Smooth muscle cell (in vitro differentiated cells): ENCODE measurements at regions not wholly inside any gene's neighbourhood (a gene's known extent, or its start where the extent isn't known, plus 50 kb on each side); places are given as distances from the start of the nearest gene placed in this dataset.

Source experiments
- DNase-seq: peaks from one replicate; lab custom pipeline; 2025; ENCODE audit not compliant: unreplicated experiment; lab: John Stamatoyannopoulos, UW
- H2AFZ ChIP-seq: fragments of 200-600 bp; sonication (generic); 2 replicates; pipeline ENCODE4 v1.6.0; 2016; ENCODE audit warnings: antibody characterized with exemption, low read depth, mild to moderate bottlenecking
- H3F3A ChIP-seq: fragments of 200-600 bp; sonication (generic); 2 replicates; pipeline ENCODE4 v1.6.0; 2017; ENCODE audit warnings: antibody characterized with exemption, low read depth
- H3K27ac ChIP-seq: fragments of 200-600 bp; sonication (generic); 2 replicates; pipeline ENCODE4 v1.5.1; 2016; ENCODE audit warnings: low read depth, mild to moderate bottlenecking
- H3K27me3 ChIP-seq: fragments of 200-600 bp; sonication (generic); 2 replicates; pipeline ENCODE4 v1.6.1; 2016; ENCODE audit warnings: low read depth, mild to moderate bottlenecking
- H3K36me3 ChIP-seq: fragments of 200-600 bp; sonication (generic); 2 replicates; pipeline ENCODE4 v1.5.1; 2016; ENCODE audit warnings: low read depth
- H3K4me1 ChIP-seq: fragments of 200-600 bp; sonication (generic); 2 replicates; pipeline ENCODE4 v1.5.1; 2016; ENCODE audit warnings: low read depth
- H3K4me2 ChIP-seq: fragments of 200-600 bp; sonication (generic); 2 replicates; pipeline ENCODE4 v1.6.0; 2016; ENCODE audit warnings: mild to moderate bottlenecking
- H3K4me3 ChIP-seq: fragments of 200-600 bp; sonication (generic); 2 replicates; pipeline ENCODE4 v1.5.1; 2016; ENCODE audit warnings: mild to moderate bottlenecking
- H3K79me2 ChIP-seq: fragments of 200-600 bp; sonication (generic); 2 replicates; pipeline ENCODE4 v1.6.0; 2016; ENCODE audit warnings: low read depth, mild to moderate bottlenecking
- H3K9ac ChIP-seq: fragments of 200-600 bp; sonication (generic); 2 replicates; pipeline ENCODE4 v1.6.0; 2016; ENCODE audit warnings: low read depth
- H3K9me3 ChIP-seq: fragments of 200-600 bp; sonication (generic); replicated peaks from 2 replicates; pipeline ENCODE4 v1.5.1; 2016; ENCODE audit warnings: low read depth
- H4K20me1 ChIP-seq: fragments of 200-600 bp; sonication (generic); 2 replicates; pipeline ENCODE4 v1.6.0; 2016; ENCODE audit warnings: low read depth
- WGBS: methylation state at CpG from one replicate; pipeline ENCODE4 v1.1.7; 2016; ENCODE audit warnings: low lambda C conversion rate; 5-methylcytosine and 5-hydroxymethylcytosine counted together
- TF ChIP-seq, protein P1 (sequence below): fragments of 200-600 bp; sonication (generic); IDR thresholded peaks from 2 replicates; pipeline ENCODE4 v1.5.1; 2017; ENCODE audit warnings: borderline replicate concordance, mild to moderate bottlenecking, antibody characterized with exemption; ENCODE audit not compliant: insufficient read depth, poor library complexity, severe bottlenecking

- Histone ChIP-seq H2AFZ (no peak overlapping the region), H3K79me2 (no peaks in the 10 kb centered on the region)
- TF ChIP-seq, protein P1, sequence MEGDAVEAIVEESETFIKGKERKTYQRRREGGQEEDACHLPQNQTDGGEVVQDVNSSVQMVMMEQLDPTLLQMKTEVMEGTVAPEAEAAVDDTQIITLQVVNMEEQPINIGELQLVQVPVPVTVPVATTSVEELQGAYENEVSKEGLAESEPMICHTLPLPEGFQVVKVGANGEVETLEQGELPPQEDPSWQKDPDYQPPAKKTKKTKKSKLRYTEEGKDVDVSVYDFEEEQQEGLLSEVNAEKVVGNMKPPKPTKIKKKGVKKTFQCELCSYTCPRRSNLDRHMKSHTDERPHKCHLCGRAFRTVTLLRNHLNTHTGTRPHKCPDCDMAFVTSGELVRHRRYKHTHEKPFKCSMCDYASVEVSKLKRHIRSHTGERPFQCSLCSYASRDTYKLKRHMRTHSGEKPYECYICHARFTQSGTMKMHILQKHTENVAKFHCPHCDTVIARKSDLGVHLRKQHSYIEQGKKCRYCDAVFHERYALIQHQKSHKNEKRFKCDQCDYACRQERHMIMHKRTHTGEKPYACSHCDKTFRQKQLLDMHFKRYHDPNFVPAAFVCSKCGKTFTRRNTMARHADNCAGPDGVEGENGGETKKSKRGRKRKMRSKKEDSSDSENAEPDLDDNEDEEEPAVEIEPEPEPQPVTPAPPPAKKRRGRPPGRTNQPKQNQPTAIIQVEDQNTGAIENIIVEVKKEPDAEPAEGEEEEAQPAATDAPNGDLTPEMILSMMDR, result no peak
These were observed 96.6 kb downstream of the SOCS6 start for GRCh38 chr18:70385474-70385873.

DNA sequence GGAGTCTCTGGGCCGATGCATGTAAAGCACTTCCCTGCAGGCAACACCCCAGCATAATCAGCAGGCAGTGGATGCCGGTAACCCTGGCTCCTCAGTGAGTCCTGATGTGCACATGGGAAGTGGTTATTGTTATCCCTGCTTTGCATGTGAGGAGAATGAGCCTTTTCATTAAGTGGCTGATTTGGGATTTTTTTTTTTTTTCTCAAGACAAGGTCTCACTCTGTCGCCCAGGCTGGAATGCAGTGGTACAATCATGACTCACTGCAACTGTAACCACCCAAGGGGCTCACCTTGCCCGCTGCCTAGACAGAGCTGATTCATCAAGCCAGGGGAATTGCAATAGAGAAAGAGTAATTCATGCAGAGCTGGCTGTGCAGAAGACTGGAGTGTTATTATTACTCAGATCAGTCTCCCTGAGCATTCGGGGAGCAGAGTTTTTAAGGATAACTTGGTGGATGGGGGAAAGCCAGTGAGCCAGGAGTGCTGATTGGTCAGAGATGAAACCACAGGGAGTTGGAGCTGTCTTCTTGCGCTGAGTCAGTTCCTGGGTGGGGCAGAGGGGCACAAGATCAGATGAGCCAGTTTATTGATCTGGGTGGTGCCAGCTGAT is 95.4 kb downstream of the SOCS6 start:
- Histone ChIP-seq H3K27me3 (no peaks in the 10 kb centered on the region), H3K9me3 (no peaks in the 10 kb centered on the region), H3K27ac (peak overlapping the region; percentile 87), H3K4me1 (no peaks in the 10 kb centered on the region), H4K20me1 (no peaks in the 10 kb centered on the region), H3K4me3 (no peak overlapping the region), H3K79me2 (no peaks in the 10 kb centered on the region), H3F3A (peaks cover 9% of the 10 kb centered on the region), H3K9ac (peak overlapping the region; percentile 0), H2AFZ (peak overlapping the region; percentile 1), H3K36me3 (no peaks in the 10 kb centered on the region), H3K4me2 (peak overlapping the region; percentile 39)
- DNase-seq, result no peak
- 32% methylated on average over 6 of the region's 6 CpGs for WGBS
- TF ChIP-seq, protein P1, result no peak

More at GRCh38 chr18:70385474-70385873, 96.6 kb downstream of the SOCS6 start:
- Histone ChIP-seq H3K36me3 (no peaks in the 10 kb centered on the region), H3K4me3 (no peak overlapping the region), H4K20me1 (no peaks in the 10 kb centered on the region), H3F3A (peaks cover 9% of the 10 kb centered on the region), H3K27me3 (no peaks in the 10 kb centered on the region), H3K9ac (peak overlapping the region; percentile 0), H3K27ac (peak overlapping the region; percentile 87), H3K4me2 (no peak overlapping the region), H3K9me3 (no peaks in the 10 kb centered on the region), H3K4me1 (no peaks in the 10 kb centered on the region)
- no peak for DNase-seq

- Histone ChIP-seq H4K20me1 (no peaks in the 10 kb centered on the region), H3K4me1 (no peaks in the 10 kb centered on the region), H2AFZ (no peak overlapping the region), H3K9me3 (no peaks in the 10 kb centered on the region), H3K36me3 (no peaks in the 10 kb centered on the region), H3K4me2 (no peak overlapping the region), H3K27ac (no peak overlapping the region), H3K79me2 (no peaks in the 10 kb centered on the region), H3K27me3 (no peaks in the 10 kb centered on the region), H3F3A (peaks cover 9% of the 10 kb centered on the region), H3K4me3 (no peak overlapping the region), H3K9ac (no peak overlapping the region)
- TF ChIP-seq, protein P1, result no peak
- no peak for DNase-seq
- WGBS, result 85% methylated on average over 14 of the region's 14 CpGs
These were observed 94.3 kb downstream of the SOCS6 start for GRCh38 chr18:70382992-70383717.
